ENCODE measurements at regions not wholly inside any gene's neighbourhood (a gene's known extent, or its start where the extent isn't known, plus 50 kb on each side); places are given as distances from the start of the nearest gene placed in this dataset.

- TF ChIP-seq, protein P1, sequence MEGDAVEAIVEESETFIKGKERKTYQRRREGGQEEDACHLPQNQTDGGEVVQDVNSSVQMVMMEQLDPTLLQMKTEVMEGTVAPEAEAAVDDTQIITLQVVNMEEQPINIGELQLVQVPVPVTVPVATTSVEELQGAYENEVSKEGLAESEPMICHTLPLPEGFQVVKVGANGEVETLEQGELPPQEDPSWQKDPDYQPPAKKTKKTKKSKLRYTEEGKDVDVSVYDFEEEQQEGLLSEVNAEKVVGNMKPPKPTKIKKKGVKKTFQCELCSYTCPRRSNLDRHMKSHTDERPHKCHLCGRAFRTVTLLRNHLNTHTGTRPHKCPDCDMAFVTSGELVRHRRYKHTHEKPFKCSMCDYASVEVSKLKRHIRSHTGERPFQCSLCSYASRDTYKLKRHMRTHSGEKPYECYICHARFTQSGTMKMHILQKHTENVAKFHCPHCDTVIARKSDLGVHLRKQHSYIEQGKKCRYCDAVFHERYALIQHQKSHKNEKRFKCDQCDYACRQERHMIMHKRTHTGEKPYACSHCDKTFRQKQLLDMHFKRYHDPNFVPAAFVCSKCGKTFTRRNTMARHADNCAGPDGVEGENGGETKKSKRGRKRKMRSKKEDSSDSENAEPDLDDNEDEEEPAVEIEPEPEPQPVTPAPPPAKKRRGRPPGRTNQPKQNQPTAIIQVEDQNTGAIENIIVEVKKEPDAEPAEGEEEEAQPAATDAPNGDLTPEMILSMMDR (IDR thresholded peaks at IDR 0.05; ENCODE audit: poor library complexity) = no peak
- TF ChIP-seq EZH2 (IDR thresholded peaks at IDR 0.05; ENCODE audit: borderline replicate concordance) = no peak
- TF ChIP-seq EZH2phosphoT487 (IDR thresholded peaks at IDR 0.05; ENCODE audit: low read depth, severe bottlenecking, unreplicated experiment) = no peak
Observed at GRCh38 chr1:218139761-218140160, 145.3 kb upstream of the RRP15 start.
